Nephron (organoid): ENCODE measurements at regions not wholly inside any gene's neighbourhood (a gene's known extent, or its start where the extent isn't known, plus 50 kb on each side); places are given as distances from the start of the nearest gene placed in this dataset.

Experiments
- H3K27ac Mint-ChIP-seq, 3 experiments: 2 replicates each; pipeline ENCODE4 v1.8.0; 2020; ENCODE audit warnings: mixed read lengths in 3 of 3, mild to moderate bottlenecking in 2 of 3, moderate library complexity in 1 of 3
- H3K27me3 Mint-ChIP-seq: 2 replicates; pipeline ENCODE4 v1.8.0; 2021; ENCODE audit warnings: low read depth, mild to moderate bottlenecking, moderate library complexity, mixed read lengths
- H3K36me3 Mint-ChIP-seq: 2 replicates; pipeline ENCODE4 v1.8.0; 2020; ENCODE audit warnings: low read depth, mixed read lengths
- H3K4me1 Mint-ChIP-seq: 2 replicates; pipeline ENCODE4 v1.8.0; 2020; ENCODE audit warnings: mixed read lengths
- H3K4me3 Mint-ChIP-seq, 3 experiments: 2 replicates each; pipeline ENCODE4 v1.8.0; 2020; ENCODE audit warnings: mild to moderate bottlenecking in 3 of 3, mixed read lengths in 3 of 3, moderate library complexity in 2 of 3
- H3K9me3 Mint-ChIP-seq: 2 replicates; pipeline ENCODE4 v1.8.0; 2020; ENCODE audit warnings: mixed read lengths
- TF ChIP-seq, protein P1 (sequence below), 3 experiments: fragments of 200-600 bp; sonication (generic); IDR thresholded peaks; one replicate each; pipeline ENCODE4 v1.5.0; 2021; ENCODE audit warnings: antibody characterized with exemption in 3 of 3; ENCODE audit not compliant: unreplicated experiment in 3 of 3

- H3K4me1 Mint-ChIP-seq = peaks cover 23% of the 10 kb centered on the region
- peaks cover 15% of the 10 kb centered on the region for H3K27me3 Mint-ChIP-seq
- peak overlapping the region in 1 of 3 experiments; percentile 45 for H3K4me3 Mint-ChIP-seq
- H3K36me3 Mint-ChIP-seq = peaks cover 4% of the 10 kb centered on the region
- H3K27ac Mint-ChIP-seq = peak overlapping the region in 2 of 3 experiments; percentile 85 to 88
- H3K9me3 Mint-ChIP-seq = peaks cover 23% of the 10 kb centered on the region
- TF ChIP-seq, protein P1, sequence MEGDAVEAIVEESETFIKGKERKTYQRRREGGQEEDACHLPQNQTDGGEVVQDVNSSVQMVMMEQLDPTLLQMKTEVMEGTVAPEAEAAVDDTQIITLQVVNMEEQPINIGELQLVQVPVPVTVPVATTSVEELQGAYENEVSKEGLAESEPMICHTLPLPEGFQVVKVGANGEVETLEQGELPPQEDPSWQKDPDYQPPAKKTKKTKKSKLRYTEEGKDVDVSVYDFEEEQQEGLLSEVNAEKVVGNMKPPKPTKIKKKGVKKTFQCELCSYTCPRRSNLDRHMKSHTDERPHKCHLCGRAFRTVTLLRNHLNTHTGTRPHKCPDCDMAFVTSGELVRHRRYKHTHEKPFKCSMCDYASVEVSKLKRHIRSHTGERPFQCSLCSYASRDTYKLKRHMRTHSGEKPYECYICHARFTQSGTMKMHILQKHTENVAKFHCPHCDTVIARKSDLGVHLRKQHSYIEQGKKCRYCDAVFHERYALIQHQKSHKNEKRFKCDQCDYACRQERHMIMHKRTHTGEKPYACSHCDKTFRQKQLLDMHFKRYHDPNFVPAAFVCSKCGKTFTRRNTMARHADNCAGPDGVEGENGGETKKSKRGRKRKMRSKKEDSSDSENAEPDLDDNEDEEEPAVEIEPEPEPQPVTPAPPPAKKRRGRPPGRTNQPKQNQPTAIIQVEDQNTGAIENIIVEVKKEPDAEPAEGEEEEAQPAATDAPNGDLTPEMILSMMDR (IDR thresholded peaks at IDR 0.05; ENCODE audit: unreplicated experiment in 3 of 3) = no peak
These were observed 386.2 kb downstream of the GALR1 start for GRCh38 chr18:77635858-77636257.

DNA sequence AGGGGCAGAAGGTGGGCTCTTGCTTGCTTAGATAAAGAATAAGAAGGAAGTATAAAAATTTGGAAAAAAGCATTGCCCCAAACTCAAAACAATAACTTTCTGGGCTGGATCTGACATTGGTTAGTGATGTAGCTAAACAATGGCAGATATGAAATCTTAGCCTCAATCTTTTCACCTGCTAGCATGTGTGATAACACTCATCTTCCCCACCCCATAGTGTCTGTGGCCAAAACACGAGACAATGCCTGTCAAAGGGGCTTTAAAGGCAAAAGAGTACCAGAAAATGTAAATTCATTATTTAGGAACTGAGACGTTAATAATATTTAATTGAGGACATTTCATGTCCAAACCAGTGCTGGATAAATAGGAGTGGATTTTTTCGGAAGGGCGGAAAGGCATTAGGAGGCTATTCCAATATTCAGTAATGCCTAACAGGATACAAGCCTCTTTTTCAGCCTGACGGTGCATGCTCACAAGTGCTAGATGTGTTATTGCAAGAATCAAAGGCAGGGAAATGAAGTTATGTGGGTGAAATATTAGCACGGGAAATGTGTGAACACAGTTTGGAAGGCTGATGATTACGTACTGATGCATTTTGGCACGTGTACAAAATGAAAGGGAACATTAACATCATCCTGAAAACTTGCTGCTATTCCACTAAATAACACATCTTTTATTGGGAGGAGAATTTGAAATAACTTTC is 395.7 kb downstream of the GALR1 start:
- Mint-ChIP-seq H3K4me1 (peaks cover 17% of the 10 kb centered on the region), H3K36me3 (no peaks in the 10 kb centered on the region), H3K9me3 (peaks cover 19% of the 10 kb centered on the region), H3K27ac (no peak overlapping the region), H3K4me3 (no peak overlapping the region), H3K27me3 (peaks cover 26% of the 10 kb centered on the region)
- TF ChIP-seq, protein P1 (IDR thresholded peaks at IDR 0.05; ENCODE audit: unreplicated experiment in 3 of 3) = no peak

DNA sequence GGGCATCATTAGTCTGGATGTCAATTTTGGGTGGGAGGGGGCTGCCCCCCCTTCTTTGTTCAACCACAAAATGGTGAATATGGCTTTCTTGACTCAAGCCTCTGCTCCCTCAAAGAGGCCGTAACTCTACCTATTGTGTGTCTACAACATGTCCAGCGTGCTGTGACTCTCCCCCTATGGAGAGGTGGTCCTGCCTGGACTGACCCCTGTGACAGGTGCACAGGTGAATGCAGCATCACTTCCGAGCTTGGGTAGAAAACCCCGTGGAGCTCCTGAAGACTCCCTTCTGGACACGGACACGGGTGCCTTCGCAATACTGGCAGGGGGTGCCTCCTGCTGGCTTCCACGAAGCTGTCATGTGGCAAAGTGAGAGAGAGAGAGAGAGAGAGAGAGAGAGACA is 397.8 kb downstream of the GALR1 start:
- Mint-ChIP-seq H3K4me3 (no peak overlapping the region), H3K9me3 (peaks cover 10% of the 10 kb centered on the region), H3K36me3 (no peaks in the 10 kb centered on the region), H3K4me1 (peaks cover 20% of the 10 kb centered on the region), H3K27me3 (peaks cover 37% of the 10 kb centered on the region), H3K27ac (peak overlapping the region in 1 of 3 experiments; percentile 6)
- TF ChIP-seq, protein P1 (IDR thresholded peaks at IDR 0.05; ENCODE audit: unreplicated experiment in 3 of 3) = no peak

- Mint-ChIP-seq H3K4me3 (no peak overlapping the region), H3K4me1 (peaks cover 20% of the 10 kb centered on the region), H3K27me3 (peaks cover 37% of the 10 kb centered on the region), H3K9me3 (peaks cover 6% of the 10 kb centered on the region), H3K36me3 (no peaks in the 10 kb centered on the region), H3K27ac (no peak overlapping the region)
- TF ChIP-seq, protein P1 (IDR thresholded peaks at IDR 0.05; ENCODE audit: unreplicated experiment in 3 of 3) = no peak
These were observed 398.8 kb downstream of the GALR1 start for GRCh38 chr18:77648411-77648810.

DNA sequence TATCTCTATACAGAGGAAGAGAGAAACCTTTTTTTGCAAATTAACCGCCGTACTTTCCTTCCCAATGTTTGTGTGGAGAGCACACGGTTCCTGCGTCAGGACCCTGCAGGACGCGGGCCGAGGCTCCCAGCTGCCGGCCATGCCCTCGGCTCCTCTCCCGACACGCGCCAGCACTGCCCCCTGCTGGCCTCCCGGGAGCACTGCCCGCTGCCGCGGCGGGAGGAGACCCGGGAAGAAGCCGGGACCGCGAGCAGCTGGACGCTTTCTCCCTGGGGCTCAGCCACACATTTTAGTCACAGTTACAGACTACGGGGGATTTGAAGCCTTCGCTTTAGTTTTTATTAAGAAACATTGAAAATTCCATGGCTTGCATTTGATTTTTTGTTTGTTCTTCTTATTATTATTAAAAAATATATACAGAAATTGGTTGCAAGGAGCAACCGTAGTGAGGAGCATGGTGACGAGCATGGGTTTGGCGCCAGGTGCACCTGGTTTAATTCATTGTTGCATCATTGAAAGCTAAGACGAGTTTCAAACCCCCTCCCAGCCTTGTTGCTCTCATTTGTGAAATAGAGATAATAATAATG is 401.2 kb downstream of the GALR1 start:
- TF ChIP-seq, protein P1 (IDR thresholded peaks at IDR 0.05; ENCODE audit: unreplicated experiment in 3 of 3) = peak; percentile 97 to 99 (median 98)
- H3K27me3 Mint-ChIP-seq = peaks cover 35% of the 10 kb centered on the region
- H3K9me3 Mint-ChIP-seq = no peaks in the 10 kb centered on the region
- H3K36me3 Mint-ChIP-seq = no peaks in the 10 kb centered on the region
- no peak overlapping the region for H3K4me3 Mint-ChIP-seq
- H3K4me1 Mint-ChIP-seq = peaks cover 20% of the 10 kb centered on the region
- H3K27ac Mint-ChIP-seq = no peak overlapping the region

DNA sequence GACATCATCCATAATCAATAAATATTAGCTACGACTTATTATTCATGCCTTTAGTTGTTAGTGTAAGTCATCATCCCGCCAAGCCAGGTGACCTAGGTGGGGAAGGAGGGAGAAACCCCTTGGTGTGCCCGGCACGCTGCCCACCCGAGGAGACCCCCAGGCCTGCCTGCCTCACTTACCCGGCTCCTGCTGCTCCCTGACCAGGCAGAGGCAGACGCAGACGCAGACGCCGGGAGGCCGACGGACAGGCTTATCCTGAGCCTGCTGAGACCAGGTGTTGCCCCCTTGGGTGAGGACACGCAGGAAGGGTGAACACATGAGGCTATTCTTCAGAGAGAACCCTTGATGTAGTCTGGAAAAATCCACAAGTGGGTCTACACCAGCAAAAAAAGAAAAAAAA is 401.8 kb downstream of the GALR1 start:
- Mint-ChIP-seq H3K4me1 (peaks cover 20% of the 10 kb centered on the region), H3K9me3 (no peaks in the 10 kb centered on the region), H3K27me3 (peaks cover 39% of the 10 kb centered on the region), H3K27ac (no peak overlapping the region), H3K4me3 (no peak overlapping the region), H3K36me3 (no peaks in the 10 kb centered on the region)
- TF ChIP-seq, protein P1 (IDR thresholded peaks at IDR 0.05; ENCODE audit: unreplicated experiment in 3 of 3) = no peak
